ENCODE measurements at regions not wholly inside any gene's neighbourhood (a gene's known extent, or its start where the extent isn't known, plus 50 kb on each side); places are given as distances from the start of the nearest gene placed in this dataset.

GRCh38 chr6:94651239-94651638, 926.1 kb upstream of the MANEA start:
- TF ChIP-seq, protein P1, sequence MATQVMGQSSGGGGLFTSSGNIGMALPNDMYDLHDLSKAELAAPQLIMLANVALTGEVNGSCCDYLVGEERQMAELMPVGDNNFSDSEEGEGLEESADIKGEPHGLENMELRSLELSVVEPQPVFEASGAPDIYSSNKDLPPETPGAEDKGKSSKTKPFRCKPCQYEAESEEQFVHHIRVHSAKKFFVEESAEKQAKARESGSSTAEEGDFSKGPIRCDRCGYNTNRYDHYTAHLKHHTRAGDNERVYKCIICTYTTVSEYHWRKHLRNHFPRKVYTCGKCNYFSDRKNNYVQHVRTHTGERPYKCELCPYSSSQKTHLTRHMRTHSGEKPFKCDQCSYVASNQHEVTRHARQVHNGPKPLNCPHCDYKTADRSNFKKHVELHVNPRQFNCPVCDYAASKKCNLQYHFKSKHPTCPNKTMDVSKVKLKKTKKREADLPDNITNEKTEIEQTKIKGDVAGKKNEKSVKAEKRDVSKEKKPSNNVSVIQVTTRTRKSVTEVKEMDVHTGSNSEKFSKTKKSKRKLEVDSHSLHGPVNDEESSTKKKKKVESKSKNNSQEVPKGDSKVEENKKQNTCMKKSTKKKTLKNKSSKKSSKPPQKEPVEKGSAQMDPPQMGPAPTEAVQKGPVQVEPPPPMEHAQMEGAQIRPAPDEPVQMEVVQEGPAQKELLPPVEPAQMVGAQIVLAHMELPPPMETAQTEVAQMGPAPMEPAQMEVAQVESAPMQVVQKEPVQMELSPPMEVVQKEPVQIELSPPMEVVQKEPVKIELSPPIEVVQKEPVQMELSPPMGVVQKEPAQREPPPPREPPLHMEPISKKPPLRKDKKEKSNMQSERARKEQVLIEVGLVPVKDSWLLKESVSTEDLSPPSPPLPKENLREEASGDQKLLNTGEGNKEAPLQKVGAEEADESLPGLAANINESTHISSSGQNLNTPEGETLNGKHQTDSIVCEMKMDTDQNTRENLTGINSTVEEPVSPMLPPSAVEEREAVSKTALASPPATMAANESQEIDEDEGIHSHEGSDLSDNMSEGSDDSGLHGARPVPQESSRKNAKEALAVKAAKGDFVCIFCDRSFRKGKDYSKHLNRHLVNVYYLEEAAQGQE (IDR thresholded peaks at IDR 0.05; ENCODE audit: low read depth, low read length), result no peak
- TF ChIP-seq, protein P2, sequence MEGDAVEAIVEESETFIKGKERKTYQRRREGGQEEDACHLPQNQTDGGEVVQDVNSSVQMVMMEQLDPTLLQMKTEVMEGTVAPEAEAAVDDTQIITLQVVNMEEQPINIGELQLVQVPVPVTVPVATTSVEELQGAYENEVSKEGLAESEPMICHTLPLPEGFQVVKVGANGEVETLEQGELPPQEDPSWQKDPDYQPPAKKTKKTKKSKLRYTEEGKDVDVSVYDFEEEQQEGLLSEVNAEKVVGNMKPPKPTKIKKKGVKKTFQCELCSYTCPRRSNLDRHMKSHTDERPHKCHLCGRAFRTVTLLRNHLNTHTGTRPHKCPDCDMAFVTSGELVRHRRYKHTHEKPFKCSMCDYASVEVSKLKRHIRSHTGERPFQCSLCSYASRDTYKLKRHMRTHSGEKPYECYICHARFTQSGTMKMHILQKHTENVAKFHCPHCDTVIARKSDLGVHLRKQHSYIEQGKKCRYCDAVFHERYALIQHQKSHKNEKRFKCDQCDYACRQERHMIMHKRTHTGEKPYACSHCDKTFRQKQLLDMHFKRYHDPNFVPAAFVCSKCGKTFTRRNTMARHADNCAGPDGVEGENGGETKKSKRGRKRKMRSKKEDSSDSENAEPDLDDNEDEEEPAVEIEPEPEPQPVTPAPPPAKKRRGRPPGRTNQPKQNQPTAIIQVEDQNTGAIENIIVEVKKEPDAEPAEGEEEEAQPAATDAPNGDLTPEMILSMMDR (IDR thresholded peaks at IDR 0.05), result no peak
- no peak for TF ChIP-seq EP300 (IDR thresholded peaks at IDR 0.05; ENCODE audit: borderline replicate concordance in 1 of 2, low read depth in 1 of 2, low read length in 1 of 2)
- TF ChIP-seq JUND (IDR thresholded peaks at IDR 0.05), result no peak
- no peak for TF ChIP-seq IRF3 (IDR thresholded peaks at IDR 0.05; ENCODE audit: low read depth, low read length)
- no peak for TF ChIP-seq RAD21 (IDR thresholded peaks at IDR 0.05; ENCODE audit: low read length)
- no peak for TF ChIP-seq USF1 (IDR thresholded peaks at IDR 0.05; ENCODE audit: borderline replicate concordance, low read depth)

Data from SK-N-SH (cell line).